ENCODE measurements at regions not wholly inside any gene's neighbourhood (a gene's known extent, or its start where the extent isn't known, plus 50 kb on each side); places are given as distances from the start of the nearest gene placed in this dataset.
"Not testable (repeated sequence)": the region's sequence is repeated elsewhere in the genome, so short reads cannot be mapped to it uniquely, and the experiment has no call there.

DNA sequence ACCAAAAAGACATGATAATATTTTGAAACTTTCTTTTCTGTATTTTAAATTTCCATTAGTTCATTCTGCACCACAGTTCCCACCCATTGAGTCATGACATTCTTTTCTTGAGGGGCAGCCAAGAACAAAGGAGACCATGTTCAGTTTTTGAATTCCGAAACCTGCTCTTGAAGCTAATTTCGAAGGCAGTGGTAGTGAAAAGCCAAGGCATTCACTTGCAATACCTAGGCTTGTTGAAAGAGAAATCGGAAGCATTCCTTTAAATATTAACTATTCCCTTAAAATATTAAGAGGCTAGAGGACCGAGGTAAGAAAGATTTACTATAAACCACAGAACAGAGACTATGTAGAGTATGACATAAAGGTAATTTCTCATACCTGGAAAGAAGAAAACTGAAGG lies 256.3 kb downstream of the ADGRL2 start:
- Histone ChIP-seq H3K4me1 (peaks cover 0 to 5% (median 0%) of the 10 kb centered on the region in 4 donors), H3K27me3 (no peaks in the 10 kb centered on the region), H3K27ac (no peak overlapping the region), H3K4me3 (no peak overlapping the region), H3K9me3 (no peaks in the 10 kb centered on the region), H3K36me3 (no peaks in the 10 kb centered on the region)
- DNase-seq, result no peak
- no peak for ATAC-seq
- intact Hi-C loops (cut with DNase I), result no loop called here
- 74% methylated on average over 4 of the region's 4 CpGs for WGBS (ENCODE audit: insufficient coverage, low coverage, low lambda C conversion rate, missing lambda C conversion rate)
- TF ChIP-seq, protein P1, sequence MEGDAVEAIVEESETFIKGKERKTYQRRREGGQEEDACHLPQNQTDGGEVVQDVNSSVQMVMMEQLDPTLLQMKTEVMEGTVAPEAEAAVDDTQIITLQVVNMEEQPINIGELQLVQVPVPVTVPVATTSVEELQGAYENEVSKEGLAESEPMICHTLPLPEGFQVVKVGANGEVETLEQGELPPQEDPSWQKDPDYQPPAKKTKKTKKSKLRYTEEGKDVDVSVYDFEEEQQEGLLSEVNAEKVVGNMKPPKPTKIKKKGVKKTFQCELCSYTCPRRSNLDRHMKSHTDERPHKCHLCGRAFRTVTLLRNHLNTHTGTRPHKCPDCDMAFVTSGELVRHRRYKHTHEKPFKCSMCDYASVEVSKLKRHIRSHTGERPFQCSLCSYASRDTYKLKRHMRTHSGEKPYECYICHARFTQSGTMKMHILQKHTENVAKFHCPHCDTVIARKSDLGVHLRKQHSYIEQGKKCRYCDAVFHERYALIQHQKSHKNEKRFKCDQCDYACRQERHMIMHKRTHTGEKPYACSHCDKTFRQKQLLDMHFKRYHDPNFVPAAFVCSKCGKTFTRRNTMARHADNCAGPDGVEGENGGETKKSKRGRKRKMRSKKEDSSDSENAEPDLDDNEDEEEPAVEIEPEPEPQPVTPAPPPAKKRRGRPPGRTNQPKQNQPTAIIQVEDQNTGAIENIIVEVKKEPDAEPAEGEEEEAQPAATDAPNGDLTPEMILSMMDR (IDR thresholded peaks at IDR 0.05), result no peak

DNA sequence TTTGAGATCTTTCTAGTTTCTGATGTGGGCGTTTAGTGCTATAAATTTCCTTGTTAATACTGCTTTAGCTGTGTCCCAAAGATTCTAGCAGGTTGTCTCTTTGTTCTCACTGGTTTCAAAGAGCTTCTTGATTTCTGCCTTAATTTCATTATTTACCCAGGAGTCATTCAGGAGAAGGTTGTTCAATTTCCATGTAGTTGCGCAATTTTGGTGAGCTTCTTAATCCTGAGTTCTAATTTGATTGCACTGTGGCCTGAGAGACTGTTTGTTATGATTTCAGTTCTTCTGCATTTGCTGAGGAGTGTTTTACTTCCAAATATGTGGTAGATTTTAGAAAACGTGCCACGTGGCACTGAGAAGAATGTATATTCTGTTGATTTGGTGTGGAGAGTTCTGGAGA lies 254.6 kb downstream of the ADGRL2 start:
- H3K9me3 ChIP-seq; H3K36me3 ChIP-seq; H3K4me3 ChIP-seq; ATAC-seq; intact Hi-C loops (cut with DNase I); H3K27ac ChIP-seq; H3K27me3 ChIP-seq; DNase-seq; H3K4me1 ChIP-seq: not testable (repeated sequence)
- 60% methylated on average over 4 of the region's 4 CpGs for WGBS (ENCODE audit: insufficient coverage, low coverage, low lambda C conversion rate, missing lambda C conversion rate)

DNA sequence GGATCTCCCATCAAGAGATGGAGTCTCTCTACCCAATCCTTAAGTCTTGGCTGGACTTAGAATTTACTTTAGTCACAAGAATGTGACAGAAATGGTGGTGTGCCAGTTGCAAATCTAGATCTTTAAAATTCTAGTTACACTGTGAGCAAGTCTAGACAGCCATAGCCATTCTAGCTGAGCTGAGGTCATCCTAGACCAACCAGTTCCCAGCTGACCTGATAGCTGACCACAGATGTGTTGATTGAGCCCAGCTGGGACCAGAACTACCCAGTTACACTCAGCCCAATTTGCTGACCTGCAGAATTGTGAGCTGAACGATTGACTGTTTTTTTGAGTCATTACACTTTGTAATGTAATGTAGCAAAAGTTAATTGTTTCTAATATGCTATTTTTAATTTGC lies 251.8 kb downstream of the ADGRL2 start:
- H3K9me3 ChIP-seq, result no peaks in the 10 kb centered on the region
- no peaks in the 10 kb centered on the region for H3K36me3 ChIP-seq
- intact Hi-C loops (cut with DNase I), result no loop called here
- ATAC-seq (no peak), DNase-seq (no peak)
- no peak overlapping the region for H3K27ac ChIP-seq
- no peaks in the 10 kb centered on the region for H3K27me3 ChIP-seq
- TF ChIP-seq, protein P1 (IDR thresholded peaks at IDR 0.05), result no peak
- TF ChIP-seq POLR2A (IDR thresholded peaks at IDR 0.05), result no peak
- H3K4me1 ChIP-seq, result no peaks in the 10 kb centered on the region
- WGBS (ENCODE audit: insufficient coverage, low coverage, low lambda C conversion rate, missing lambda C conversion rate), result 88% methylated on average over 1 of the region's 1 CpG
- no peak overlapping the region for H3K4me3 ChIP-seq

DNA sequence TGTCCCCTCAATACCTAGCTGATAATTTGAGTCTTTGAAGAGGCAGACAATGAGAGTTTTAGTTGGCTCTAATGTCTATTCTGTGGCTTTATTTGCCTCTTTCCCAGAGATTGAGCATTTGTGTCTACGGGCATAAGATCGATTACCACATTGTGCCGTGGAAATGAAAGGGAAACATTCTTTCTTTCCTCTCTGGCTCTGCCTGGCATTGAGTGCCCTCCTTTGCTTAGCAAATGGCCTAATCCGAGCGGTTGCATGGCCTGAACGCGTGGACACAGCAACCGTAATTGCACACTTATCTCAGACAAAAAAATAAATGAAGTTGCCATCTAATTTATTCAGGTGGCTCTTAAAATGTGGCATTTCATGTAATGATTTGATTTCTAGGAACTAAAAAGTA lies 247.9 kb downstream of the ADGRL2 start:
- H3K4me3 ChIP-seq, result no peak overlapping the region
- H3K27ac ChIP-seq, result no peak overlapping the region
- H3K4me1 ChIP-seq, result no peaks in the 10 kb centered on the region
- H3K9me3 ChIP-seq, result no peaks in the 10 kb centered on the region
- WGBS (ENCODE audit: insufficient coverage, low coverage, low lambda C conversion rate, missing lambda C conversion rate), result 92% methylated on average over 8 of the region's 8 CpGs
- ATAC-seq (no peak), DNase-seq (no peak)
- intact Hi-C loops (cut with DNase I), result no loop called here
- no peaks in the 10 kb centered on the region for H3K27me3 ChIP-seq
- no peaks in the 10 kb centered on the region for H3K36me3 ChIP-seq
- TF ChIP-seq, protein P1 (IDR thresholded peaks at IDR 0.05), result no peak

DNA sequence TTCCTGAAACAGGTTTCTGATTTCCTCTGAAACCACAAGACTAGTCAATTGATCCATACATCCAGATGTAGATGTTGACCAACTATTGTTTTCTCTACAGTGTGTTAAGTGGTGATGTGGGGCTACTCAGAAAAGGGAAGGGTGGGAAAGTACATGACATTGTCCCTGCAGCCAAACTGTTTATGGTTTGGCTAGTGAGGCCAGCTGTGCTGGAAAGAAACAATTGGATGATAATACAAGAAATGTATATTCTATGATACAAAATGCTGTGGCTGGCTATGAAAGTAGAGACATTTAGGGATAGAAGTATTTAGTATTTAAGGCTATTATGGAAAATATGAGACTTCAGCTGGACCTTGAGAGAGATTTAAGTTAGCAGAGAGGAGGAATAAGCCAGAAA lies 244.5 kb downstream of the ADGRL2 start:
- no peak for ATAC-seq
- H3K4me3 ChIP-seq, result no peak overlapping the region
- H3K4me1 ChIP-seq, result no peaks in the 10 kb centered on the region
- intact Hi-C loops (cut with DNase I), result no loop called here
- TF ChIP-seq, protein P1 (IDR thresholded peaks at IDR 0.05), result no peak
- TF ChIP-seq POLR2A (IDR thresholded peaks at IDR 0.05), result no peak
- no peaks in the 10 kb centered on the region for H3K27me3 ChIP-seq
- no peaks in the 10 kb centered on the region for H3K9me3 ChIP-seq
- no peak overlapping the region for H3K27ac ChIP-seq
- no peak for DNase-seq
- no peaks in the 10 kb centered on the region for H3K36me3 ChIP-seq

All from right lobe of liver (tissue), 6 donors.